Tibial nerve (tissue), 3 donors: ENCODE measurements at regions not wholly inside any gene's neighbourhood (a gene's known extent, or its start where the extent isn't known, plus 50 kb on each side); places are given as distances from the start of the nearest gene placed in this dataset.

Experiments used
- POLR2A ChIP-seq, 2 donors: fragments of 450-650 bp; IDR thresholded peaks; one replicate each; pipeline ENCODE4 v1.6.1; 2017; ENCODE audit warnings: antibody characterized with exemption in 2 of 2, mild to moderate bottlenecking in 2 of 2, moderate library complexity in 2 of 2
- TF ChIP-seq, protein P1 (sequence below), 5 experiments: fragments of 200-600 bp in 3 of 5; fragments of 450-650 bp in 2 of 5; sonication (generic) in 3 of 5; IDR thresholded peaks; one replicate each; pipeline ENCODE4 v1.5.1; 2016 to 2019; ENCODE audit warnings: antibody characterized with exemption in 5 of 5, mild to moderate bottlenecking in 3 of 5, moderate library complexity in 2 of 5

- TF ChIP-seq, protein P1, sequence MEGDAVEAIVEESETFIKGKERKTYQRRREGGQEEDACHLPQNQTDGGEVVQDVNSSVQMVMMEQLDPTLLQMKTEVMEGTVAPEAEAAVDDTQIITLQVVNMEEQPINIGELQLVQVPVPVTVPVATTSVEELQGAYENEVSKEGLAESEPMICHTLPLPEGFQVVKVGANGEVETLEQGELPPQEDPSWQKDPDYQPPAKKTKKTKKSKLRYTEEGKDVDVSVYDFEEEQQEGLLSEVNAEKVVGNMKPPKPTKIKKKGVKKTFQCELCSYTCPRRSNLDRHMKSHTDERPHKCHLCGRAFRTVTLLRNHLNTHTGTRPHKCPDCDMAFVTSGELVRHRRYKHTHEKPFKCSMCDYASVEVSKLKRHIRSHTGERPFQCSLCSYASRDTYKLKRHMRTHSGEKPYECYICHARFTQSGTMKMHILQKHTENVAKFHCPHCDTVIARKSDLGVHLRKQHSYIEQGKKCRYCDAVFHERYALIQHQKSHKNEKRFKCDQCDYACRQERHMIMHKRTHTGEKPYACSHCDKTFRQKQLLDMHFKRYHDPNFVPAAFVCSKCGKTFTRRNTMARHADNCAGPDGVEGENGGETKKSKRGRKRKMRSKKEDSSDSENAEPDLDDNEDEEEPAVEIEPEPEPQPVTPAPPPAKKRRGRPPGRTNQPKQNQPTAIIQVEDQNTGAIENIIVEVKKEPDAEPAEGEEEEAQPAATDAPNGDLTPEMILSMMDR (IDR thresholded peaks at IDR 0.05) = no peak
- no peak for TF ChIP-seq POLR2A (IDR thresholded peaks at IDR 0.05)
These were observed 136.4 kb upstream of the TAS2R1 start for GRCh38 chr5:9766581-9766980.
